Body of pancreas (tissue), 4 donors: ENCODE measurements at regions not wholly inside any gene's neighbourhood (a gene's known extent, or its start where the extent isn't known, plus 50 kb on each side); places are given as distances from the start of the nearest gene placed in this dataset.

Experiments used
- CTCF ChIP-seq, 7 experiments: fragments of 450-650 bp in 4 of 7; fragments of 200-600 bp in 3 of 7; sonication (generic) in 3 of 7; IDR thresholded peaks; one replicate each; pipeline ENCODE4 v1.5.1; 2016 to 2019; ENCODE audit warnings: antibody characterized with exemption in 7 of 7
- POLR2A ChIP-seq, 3 donors: fragments of 450-650 bp; IDR thresholded peaks; one replicate each; pipeline ENCODE4 v1.6.1; 2016; ENCODE audit warnings: antibody characterized with exemption in 3 of 3, mild to moderate bottlenecking in 2 of 3

DNA sequence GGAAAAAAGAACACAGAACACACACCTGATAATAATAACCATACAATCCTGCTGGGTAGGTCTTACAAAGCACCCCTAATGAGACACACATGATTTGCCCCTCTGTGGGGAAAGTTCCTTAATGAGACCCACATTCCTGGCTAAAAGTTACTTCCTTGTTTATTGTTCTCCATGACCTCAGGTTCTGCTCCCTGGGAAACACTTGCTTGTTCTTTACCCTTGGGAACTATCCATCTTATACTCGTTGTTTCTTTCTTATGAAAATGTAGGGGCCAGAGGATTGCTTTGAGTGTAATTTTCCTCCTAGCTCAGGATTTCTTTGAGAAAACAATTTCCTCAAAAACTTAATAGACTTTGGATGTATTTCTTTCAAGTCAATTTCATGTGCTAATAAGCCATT lies 52.1 kb upstream of the PCDH10 start:
- TF ChIP-seq CTCF (IDR thresholded peaks at IDR 0.05) (no peak), POLR2A (IDR thresholded peaks at IDR 0.05) (no peak)
